ENCODE measurements at regions not wholly inside any gene's neighbourhood (a gene's known extent, or its start where the extent isn't known, plus 50 kb on each side); places are given as distances from the start of the nearest gene placed in this dataset.
"Not testable (repeated sequence)": the region's sequence is repeated elsewhere in the genome, so short reads cannot be mapped to it uniquely, and the experiment has no call there.

- H3K4me3 ChIP-seq (ENCODE audit: low read length in 2 of 2), result no peak overlapping the region
- H3K36me3 ChIP-seq (ENCODE audit: control insufficient read depth in 2 of 2, insufficient read depth in 2 of 2, low read length in 2 of 2), result no peaks in the 10 kb centered on the region
- H3K27me3 ChIP-seq (ENCODE audit: control insufficient read depth in 2 of 2, insufficient read depth in 2 of 2, low read length in 2 of 2), result peaks cover 3 to 11% of the 10 kb centered on the region in 2 donors
- H3K27ac ChIP-seq (ENCODE audit: low read depth in 2 of 2, low read length in 2 of 2), result no peak overlapping the region
- H3K9me3 ChIP-seq (ENCODE audit: control insufficient read depth in 2 of 2, low read length in 2 of 2), result no peaks in the 10 kb centered on the region
- no peaks in the 10 kb centered on the region for H3K4me1 ChIP-seq (ENCODE audit: control insufficient read depth in 2 of 2, insufficient read depth in 2 of 2, low read length in 2 of 2)
- no peak overlapping the region for H3K9ac ChIP-seq (ENCODE audit: low read depth in 1 of 2, low read length in 2 of 2)
Observed at GRCh38 chrX:42176789-42177188, 253.4 kb upstream of the CASK start.

- Histone ChIP-seq H3K4me1 (ENCODE audit: control insufficient read depth in 2 of 2, insufficient read depth in 2 of 2, low read length in 2 of 2) (no peaks in the 10 kb centered on the region), H3K27ac (ENCODE audit: low read depth in 2 of 2, low read length in 2 of 2) (no peak overlapping the region), H3K9ac (ENCODE audit: low read depth in 1 of 2, low read length in 2 of 2) (no peak overlapping the region), H3K4me3 (ENCODE audit: low read length in 2 of 2) (no peak overlapping the region), H3K36me3 (ENCODE audit: control insufficient read depth in 2 of 2, insufficient read depth in 2 of 2, low read length in 2 of 2) (no peaks in the 10 kb centered on the region), H3K27me3 (ENCODE audit: control insufficient read depth in 2 of 2, insufficient read depth in 2 of 2, low read length in 2 of 2) (peaks cover 3 to 11% of the 10 kb centered on the region in 2 donors), H3K9me3 (ENCODE audit: control insufficient read depth in 2 of 2, low read length in 2 of 2) (no peaks in the 10 kb centered on the region)
Observed at GRCh38 chrX:42175843-42176242, 252.5 kb upstream of the CASK start.

- not testable (repeated sequence) for H3K4me3 ChIP-seq (ENCODE audit: low read length in 2 of 2); H3K27me3 ChIP-seq (ENCODE audit: control insufficient read depth in 2 of 2, insufficient read depth in 2 of 2, low read length in 2 of 2); H3K36me3 ChIP-seq (ENCODE audit: control insufficient read depth in 2 of 2, insufficient read depth in 2 of 2, low read length in 2 of 2); H3K9ac ChIP-seq (ENCODE audit: low read depth in 1 of 2, low read length in 2 of 2); H3K27ac ChIP-seq (ENCODE audit: low read depth in 2 of 2, low read length in 2 of 2); H3K9me3 ChIP-seq (ENCODE audit: control insufficient read depth in 2 of 2, low read length in 2 of 2); H3K4me1 ChIP-seq (ENCODE audit: control insufficient read depth in 2 of 2, insufficient read depth in 2 of 2, low read length in 2 of 2)
Observed at GRCh38 chrX:42157923-42158322, 234.6 kb upstream of the CASK start.

DNA sequence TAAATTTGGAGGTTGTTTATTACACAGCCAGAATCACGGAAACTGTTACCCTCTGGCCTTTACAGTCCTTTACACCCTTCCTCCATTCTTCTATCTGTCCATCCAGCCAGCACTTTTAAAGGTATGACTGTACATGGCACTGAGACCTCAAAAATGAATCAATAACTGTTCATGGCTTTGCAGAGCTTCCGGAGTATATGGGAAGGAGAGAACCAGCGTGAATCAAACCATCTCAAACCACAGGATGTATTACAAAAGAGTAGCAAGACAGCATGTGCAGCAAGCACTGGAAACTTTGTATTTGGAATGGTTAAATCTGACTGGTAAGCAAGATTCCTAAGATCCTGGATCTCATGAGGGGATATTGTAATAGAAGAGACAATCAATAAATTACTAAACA is 228.5 kb upstream of the CASK start:
- Histone ChIP-seq H3K9ac (ENCODE audit: low read depth in 1 of 2, low read length in 2 of 2) (no peak overlapping the region), H3K4me1 (ENCODE audit: control insufficient read depth in 2 of 2, insufficient read depth in 2 of 2, low read length in 2 of 2) (no peaks in the 10 kb centered on the region), H3K27ac (ENCODE audit: low read depth in 2 of 2, low read length in 2 of 2) (no peak overlapping the region), H3K9me3 (ENCODE audit: control insufficient read depth in 2 of 2, low read length in 2 of 2) (no peaks in the 10 kb centered on the region), H3K36me3 (ENCODE audit: control insufficient read depth in 2 of 2, insufficient read depth in 2 of 2, low read length in 2 of 2) (no peaks in the 10 kb centered on the region), H3K27me3 (ENCODE audit: control insufficient read depth in 2 of 2, insufficient read depth in 2 of 2, low read length in 2 of 2) (peaks cover 0 to 4% of the 10 kb centered on the region in 2 donors), H3K4me3 (ENCODE audit: low read length in 2 of 2) (no peak overlapping the region)

GRCh38 chrX:42149765-42150164 is 226.4 kb upstream of the CASK start:
- no peaks in the 10 kb centered on the region for H3K9me3 ChIP-seq (ENCODE audit: control insufficient read depth in 2 of 2, low read length in 2 of 2)
- no peak overlapping the region for H3K27ac ChIP-seq (ENCODE audit: low read depth in 2 of 2, low read length in 2 of 2)

DNA sequence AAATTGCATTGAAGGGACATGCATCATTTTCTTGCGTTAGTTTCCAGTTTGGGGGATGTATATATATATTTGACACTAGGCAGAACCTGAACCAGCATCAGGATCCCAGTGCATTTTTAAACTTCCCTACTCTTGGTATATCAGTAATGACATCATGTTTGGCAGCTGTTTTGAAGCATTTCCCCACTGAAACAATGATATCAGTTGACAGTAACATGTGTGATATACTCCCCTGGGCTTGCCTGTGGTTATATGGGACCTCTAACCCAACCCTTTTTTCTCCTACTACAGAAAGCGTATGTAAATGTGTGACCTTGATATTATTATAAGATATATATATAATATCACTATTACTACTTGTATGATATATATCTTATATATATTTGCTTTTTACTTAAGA is 225.9 kb upstream of the CASK start:
- Histone ChIP-seq H3K27ac (ENCODE audit: low read depth in 2 of 2, low read length in 2 of 2) (no peak overlapping the region), H3K9ac (ENCODE audit: low read depth in 1 of 2, low read length in 2 of 2) (no peak overlapping the region), H3K4me1 (ENCODE audit: control insufficient read depth in 2 of 2, insufficient read depth in 2 of 2, low read length in 2 of 2) (no peaks in the 10 kb centered on the region), H3K27me3 (ENCODE audit: control insufficient read depth in 2 of 2, insufficient read depth in 2 of 2, low read length in 2 of 2) (peaks cover 0 to 5% of the 10 kb centered on the region in 2 donors), H3K36me3 (ENCODE audit: control insufficient read depth in 2 of 2, insufficient read depth in 2 of 2, low read length in 2 of 2) (no peaks in the 10 kb centered on the region), H3K9me3 (ENCODE audit: control insufficient read depth in 2 of 2, low read length in 2 of 2) (no peaks in the 10 kb centered on the region), H3K4me3 (ENCODE audit: low read length in 2 of 2) (no peak overlapping the region)

More at GRCh38 chrX:42149765-42150164, 226.4 kb upstream of the CASK start:
- Histone ChIP-seq H3K4me1 (ENCODE audit: control insufficient read depth in 2 of 2, insufficient read depth in 2 of 2, low read length in 2 of 2) (no peaks in the 10 kb centered on the region), H3K27me3 (ENCODE audit: control insufficient read depth in 2 of 2, insufficient read depth in 2 of 2, low read length in 2 of 2) (peaks cover 0 to 2% of the 10 kb centered on the region in 2 donors), H3K9ac (ENCODE audit: low read depth in 1 of 2, low read length in 2 of 2) (no peak overlapping the region), H3K36me3 (ENCODE audit: control insufficient read depth in 2 of 2, insufficient read depth in 2 of 2, low read length in 2 of 2) (no peaks in the 10 kb centered on the region), H3K4me3 (ENCODE audit: low read length in 2 of 2) (no peak overlapping the region)

GRCh38 chrX:42143866-42144592 is 220.7 kb upstream of the CASK start:
- Histone ChIP-seq H3K27ac (ENCODE audit: low read depth in 2 of 2, low read length in 2 of 2) (no peak overlapping the region), H3K27me3 (ENCODE audit: control insufficient read depth in 2 of 2, insufficient read depth in 2 of 2, low read length in 2 of 2) (peaks cover 0 to 5% of the 10 kb centered on the region in 2 donors), H3K4me1 (ENCODE audit: control insufficient read depth in 2 of 2, insufficient read depth in 2 of 2, low read length in 2 of 2) (no peaks in the 10 kb centered on the region), H3K36me3 (ENCODE audit: control insufficient read depth in 2 of 2, insufficient read depth in 2 of 2, low read length in 2 of 2) (no peaks in the 10 kb centered on the region), H3K9me3 (ENCODE audit: control insufficient read depth in 2 of 2, low read length in 2 of 2) (no peaks in the 10 kb centered on the region), H3K9ac (ENCODE audit: low read depth in 1 of 2, low read length in 2 of 2) (no peak overlapping the region), H3K4me3 (ENCODE audit: low read length in 2 of 2) (no peak overlapping the region)

DNA sequence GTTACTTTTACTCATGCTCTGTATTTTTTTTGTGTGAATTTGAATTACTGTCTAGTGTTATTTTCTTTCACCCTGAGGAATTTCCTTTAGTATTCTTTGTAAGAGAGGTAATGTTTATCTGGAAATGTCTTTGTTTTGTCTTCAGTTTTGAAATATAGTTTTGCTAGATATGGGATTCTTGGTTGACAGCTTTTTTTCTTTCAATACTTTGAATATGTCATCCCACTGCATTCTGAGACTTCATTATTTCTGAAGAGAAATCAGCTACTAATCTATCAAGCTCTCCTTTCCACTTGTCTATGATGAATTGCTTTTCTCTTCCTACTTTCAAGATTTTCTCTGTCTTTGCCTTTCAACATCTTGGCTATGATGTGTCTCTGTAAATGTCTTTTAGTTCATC is 217.0 kb upstream of the CASK start:
- H3K9ac ChIP-seq (ENCODE audit: low read depth in 1 of 2, low read length in 2 of 2), result no peak overlapping the region
- H3K4me1 ChIP-seq (ENCODE audit: control insufficient read depth in 2 of 2, insufficient read depth in 2 of 2, low read length in 2 of 2), result no peaks in the 10 kb centered on the region
- H3K27me3 ChIP-seq (ENCODE audit: control insufficient read depth in 2 of 2, insufficient read depth in 2 of 2, low read length in 2 of 2), result peaks cover 0 to 3% of the 10 kb centered on the region in 2 donors
- no peak overlapping the region for H3K27ac ChIP-seq (ENCODE audit: low read depth in 2 of 2, low read length in 2 of 2)
- H3K4me3 ChIP-seq (ENCODE audit: low read length in 2 of 2), result no peak overlapping the region
- no peaks in the 10 kb centered on the region for H3K36me3 ChIP-seq (ENCODE audit: control insufficient read depth in 2 of 2, insufficient read depth in 2 of 2, low read length in 2 of 2)
- peaks cover 0 to 6% of the 10 kb centered on the region in 2 donors for H3K9me3 ChIP-seq (ENCODE audit: control insufficient read depth in 2 of 2, low read length in 2 of 2)

DNA sequence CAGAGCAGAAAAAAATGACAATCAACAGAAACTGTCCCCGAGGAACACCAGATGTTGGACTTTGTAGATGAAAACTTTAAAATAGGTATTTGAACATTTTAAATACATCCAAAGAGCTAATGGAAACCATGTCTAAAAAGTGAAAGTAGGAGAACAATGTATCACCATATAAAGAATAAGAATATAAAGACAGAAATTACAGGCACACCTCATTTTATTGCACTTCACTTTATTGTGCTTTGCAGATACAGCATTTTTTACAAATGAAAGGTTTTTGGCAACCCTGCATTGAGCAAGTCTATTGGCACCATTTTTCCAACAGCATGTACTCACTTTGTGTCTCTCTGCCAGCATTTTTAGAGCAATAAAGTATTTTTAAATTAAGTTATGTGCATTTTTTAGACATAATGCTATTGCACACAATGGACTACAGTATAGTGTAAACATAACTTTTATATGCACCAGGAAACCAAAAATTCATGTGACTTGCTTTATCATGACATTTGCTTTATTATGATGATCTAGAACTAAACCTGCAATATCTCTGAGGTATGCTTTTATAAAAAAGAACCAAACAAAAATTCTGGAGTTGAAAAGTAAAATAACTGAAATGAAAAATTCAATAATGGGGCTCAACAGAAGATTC is 212.4 kb upstream of the CASK start:
- no peaks in the 10 kb centered on the region for H3K36me3 ChIP-seq (ENCODE audit: control insufficient read depth in 2 of 2, insufficient read depth in 2 of 2, low read length in 2 of 2)
- no peaks in the 10 kb centered on the region for H3K4me1 ChIP-seq (ENCODE audit: control insufficient read depth in 2 of 2, insufficient read depth in 2 of 2, low read length in 2 of 2)
- peak overlapping the region in 1 of 2 donors; percentile 27 for H3K27ac ChIP-seq (ENCODE audit: low read depth in 2 of 2, low read length in 2 of 2)
- H3K27me3 ChIP-seq (ENCODE audit: control insufficient read depth in 2 of 2, insufficient read depth in 2 of 2, low read length in 2 of 2), result no peaks in the 10 kb centered on the region
- H3K9ac ChIP-seq (ENCODE audit: low read depth in 1 of 2, low read length in 2 of 2), result no peak overlapping the region
- no peak overlapping the region for H3K4me3 ChIP-seq (ENCODE audit: low read length in 2 of 2)
- peaks cover 0 to 6% of the 10 kb centered on the region in 2 donors for H3K9me3 ChIP-seq (ENCODE audit: control insufficient read depth in 2 of 2, low read length in 2 of 2)

DNA sequence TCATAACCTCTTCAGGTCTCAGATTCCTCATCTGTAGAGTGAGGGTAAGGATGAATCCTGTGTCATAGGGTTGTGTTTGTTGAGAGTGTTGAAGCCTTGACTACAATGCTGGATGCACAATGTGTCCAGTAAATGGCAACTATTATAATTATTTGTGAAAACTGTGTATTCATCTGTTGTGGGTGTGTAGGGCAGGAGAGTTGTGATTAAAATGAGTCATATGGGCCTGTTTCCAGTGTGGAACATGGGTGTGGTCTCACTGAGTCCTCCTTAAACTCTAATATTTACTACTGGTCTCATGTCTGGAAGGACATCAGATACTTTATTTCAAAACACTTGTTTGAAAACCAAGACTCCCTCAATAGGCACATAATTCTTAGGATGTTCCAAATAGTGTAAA is 208.5 kb upstream of the CASK start:
- peaks cover 0 to 2% of the 10 kb centered on the region in 2 donors for H3K27me3 ChIP-seq (ENCODE audit: control insufficient read depth in 2 of 2, insufficient read depth in 2 of 2, low read length in 2 of 2)
- H3K36me3 ChIP-seq (ENCODE audit: control insufficient read depth in 2 of 2, insufficient read depth in 2 of 2, low read length in 2 of 2), result no peaks in the 10 kb centered on the region
- H3K4me3 ChIP-seq (ENCODE audit: low read length in 2 of 2), result no peak overlapping the region
- H3K9me3 ChIP-seq (ENCODE audit: control insufficient read depth in 2 of 2, low read length in 2 of 2), result no peaks in the 10 kb centered on the region
- no peaks in the 10 kb centered on the region for H3K4me1 ChIP-seq (ENCODE audit: control insufficient read depth in 2 of 2, insufficient read depth in 2 of 2, low read length in 2 of 2)
- no peak overlapping the region for H3K9ac ChIP-seq (ENCODE audit: low read depth in 1 of 2, low read length in 2 of 2)
- no peak overlapping the region for H3K27ac ChIP-seq (ENCODE audit: low read depth in 2 of 2, low read length in 2 of 2)

Measured in mucosa of rectum (tissue), 2 donors.